ENCODE measurements at regions not wholly inside any gene's neighbourhood (a gene's known extent, or its start where the extent isn't known, plus 50 kb on each side); places are given as distances from the start of the nearest gene placed in this dataset.

DNA sequence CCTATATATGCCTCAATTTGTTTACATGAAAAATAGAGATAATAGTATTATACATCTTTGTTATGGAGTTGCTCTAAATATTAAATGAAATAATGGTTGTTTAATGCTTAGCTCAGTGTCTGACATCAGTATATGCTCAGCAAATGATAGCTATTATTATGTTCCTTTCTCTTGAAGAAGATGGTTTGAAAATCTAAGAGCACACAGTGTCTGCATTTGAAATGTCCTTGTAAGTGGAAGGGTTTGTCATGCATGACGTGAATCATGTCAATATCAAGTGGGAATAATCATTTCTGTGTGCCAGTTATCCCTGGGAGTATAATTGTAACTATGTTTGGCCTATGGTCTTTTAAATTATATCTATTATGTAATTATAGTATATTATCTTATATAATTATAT lies 377.5 kb upstream of the SORCS1 start:
- Histone ChIP-seq H4K91ac (replicated peaks; ENCODE audit: insufficient read length, low read length) (no peak overlapping the region), H3K4me3 (ENCODE audit: extremely low read depth in 1 of 4, insufficient read depth in 2 of 4, low read depth in 3 of 4, low read length in 4 of 4) (no peak overlapping the region), H2AK5ac (ENCODE audit: low read depth, low read length) (no peak overlapping the region), H3K23ac (ENCODE audit: insufficient read length) (no peak overlapping the region), H3K27ac (ENCODE audit: low read depth, low read length) (no peak overlapping the region), H2BK5ac (ENCODE audit: low read depth, low read length) (no peak overlapping the region), H2BK120ac (replicated peaks; ENCODE audit: low read depth, low read length) (no peak overlapping the region), H3K9ac (replicated peaks in 1 of 4; ENCODE audit: extremely low read depth in 1 of 4, low read depth in 3 of 4, low read length in 3 of 4) (no peak overlapping the region), H2BK15ac (ENCODE audit: low read length) (no peak overlapping the region), H3K56ac (replicated peaks; ENCODE audit: insufficient read length, low read depth, low read length) (no peak overlapping the region), H3K18ac (ENCODE audit: extremely low read depth, low read length) (no peak overlapping the region), H2BK20ac (ENCODE audit: low read length) (no peak overlapping the region), H4K8ac (ENCODE audit: extremely low read depth, insufficient read depth, low read length) (no peak overlapping the region), H3K23me2 (ENCODE audit: low read depth, low read length) (no peaks in the 10 kb centered on the region), H3K36me3 (ENCODE audit: control insufficient read depth in 2 of 4, insufficient read depth in 4 of 4, low read length in 3 of 4) (no peaks in the 10 kb centered on the region), H3K79me1 (ENCODE audit: low read depth, low read length) (no peaks in the 10 kb centered on the region), H3K79me2 (ENCODE audit: control insufficient read depth in 1 of 2, insufficient read depth in 2 of 2, low read length in 2 of 2) (no peaks in the 10 kb centered on the region), H3K4me2 (ENCODE audit: insufficient read depth in 1 of 2, low read depth in 2 of 2, low read length in 2 of 2) (no peak overlapping the region), H4K20me1 (replicated peaks in 1 of 2; ENCODE audit: control insufficient read depth in 1 of 2, insufficient read depth in 2 of 2, low read length in 2 of 2) (no peaks in the 10 kb centered on the region), H3K4me1 (replicated peaks in 1 of 4; ENCODE audit: control insufficient read depth in 3 of 4, insufficient read depth in 4 of 4, low read length in 3 of 4) (peaks cover 0 to 3% (median under 1%) of the 10 kb centered on the region in 4 experiments; a peak in 4 of 7 replicates), H4K5ac (ENCODE audit: insufficient read length, low read depth, low read length) (no peak overlapping the region), H2BK12ac (ENCODE audit: low read depth, low read length) (no peak overlapping the region), H3K4ac (replicated peaks; ENCODE audit: insufficient read length, low read depth, low read length) (no peak overlapping the region), H2AFZ (ENCODE audit: low read length) (no peak overlapping the region), H3K14ac (ENCODE audit: insufficient read length) (no peak overlapping the region), H3K9me3 (ENCODE audit: insufficient read depth in 2 of 2, low read depth in 1 of 2, low read length in 1 of 2) (no peaks in the 10 kb centered on the region), H3K27me3 (replicated peaks in 1 of 4; ENCODE audit: control insufficient read depth in 3 of 4, extremely low read depth in 1 of 4, insufficient read depth in 3 of 4, low read length in 3 of 4) (no peaks in the 10 kb centered on the region)
- ChIA-PET CTCF (ENCODE audit: partially characterized antibody) (interaction anchor here (0.7 to 1.9 kb wide), 3 partner anchors 10 to 1822 kb away, joined by 3 to 9 read pairs (median 3); no protein-coding TSS in a partner anchor), POLR2A (ENCODE audit: partially characterized antibody) (no interaction called here)
- 89% methylated on average over 1 of the region's 1 CpG; no CpG with 5 or more reads in 1 of the 2 experiments for WGBS, 2 experiments (ENCODE audit: extremely low coverage in 1 of 2, insufficient coverage in 1 of 2, insufficient read length in 1 of 2, insufficient replicate concordance in 2 of 2, low coverage in 1 of 2, low lambda C conversion rate in 2 of 2, missing lambda C conversion rate in 1 of 2)
- TF ChIP-seq NANOG (IDR thresholded peaks at IDR 0.05; ENCODE audit: insufficient read depth, low read depth, low read length, poor library complexity, severe bottlenecking) = no peak
- no peak for TF ChIP-seq HDAC6 (IDR thresholded peaks at IDR 0.05; ENCODE audit: low read depth, low read length)
- TF ChIP-seq CBX5 (IDR thresholded peaks at IDR 0.05; ENCODE audit: low read depth, low read length) = no peak
- no peak for TF ChIP-seq YY1 (IDR thresholded peaks at IDR 0.05; ENCODE audit: low read depth, low read length)
- TF ChIP-seq RNF2 (IDR thresholded peaks at IDR 0.05; ENCODE audit: borderline replicate concordance, low read depth, low read length, missing control alignments, poor library complexity, severe bottlenecking) = no peak
- TF ChIP-seq SP4 (IDR thresholded peaks at IDR 0.05; ENCODE audit: low read length) = no peak
- no peak for TF ChIP-seq SIX5 (IDR thresholded peaks at IDR 0.05; ENCODE audit: low read depth, low read length)
- TF ChIP-seq ZNF274 (IDR thresholded peaks at IDR 0.05; ENCODE audit: borderline replicate concordance, extremely low read depth, low read length) = no peak
- TF ChIP-seq CBX8 (IDR thresholded peaks at IDR 0.05; ENCODE audit: borderline replicate concordance, low read depth, low read length) = no peak
- no peak for FAIRE-seq
- DNase-seq (ENCODE audit: low read depth in 1 of 2, low spot score in 2 of 2) = no peak
